Right lobe of liver (tissue), 4 donors: ENCODE measurements at regions not wholly inside any gene's neighbourhood (a gene's known extent, or its start where the extent isn't known, plus 50 kb on each side); places are given as distances from the start of the nearest gene placed in this dataset.

Source experiments
- CTCF ChIP-seq, 4 donors: fragments of 200-600 bp in 3 of 4; fragments of 450-650 bp in 1 of 4; IDR thresholded peaks; one replicate each; pipeline versions ENCODE4 v1.5.1 to v1.8.0; 2016 to 2022; ENCODE audit warnings: antibody characterized with exemption in 4 of 4, mild to moderate bottlenecking in 2 of 4
- POLR2A ChIP-seq: fragments of 450-650 bp; IDR thresholded peaks from one replicate; pipeline ENCODE4 v1.6.1; 2017; ENCODE audit warnings: antibody characterized with exemption, mild to moderate bottlenecking
- donor health status: DM: no; HTN: no; CAD: no.
- donor health status: DM: no; HTN: no; CAD: no.
- donor health status: DM: no; HTN: yes; CAD: no.

- TF ChIP-seq POLR2A, result no peak
- no peak for TF ChIP-seq CTCF (IDR thresholded peaks at IDR 0.05)
These were observed 642.8 kb downstream of the USP25 start for GRCh38 chr21:16372586-16372985.
